Glutamatergic neuron (in vitro differentiated cells): ENCODE measurements at regions not wholly inside any gene's neighbourhood (a gene's known extent, or its start where the extent isn't known, plus 50 kb on each side); places are given as distances from the start of the nearest gene placed in this dataset.
"Not testable (repeated sequence)": the region's sequence is repeated elsewhere in the genome, so short reads cannot be mapped to it uniquely, and the experiment has no call there.

Experiments
- DNase-seq: peaks from one replicate; pipeline ENCODE4 v3.0.0; 2022
- H3K27ac Mint-ChIP-seq: one replicate; pipeline ENCODE4 v1.8.0; 2020; ENCODE audit warnings: mild to moderate bottlenecking, mixed read lengths, inconsistent platforms; ENCODE audit not compliant: unreplicated experiment
- H3K27me3 Mint-ChIP-seq: one replicate; pipeline ENCODE4 v1.8.0; 2020; ENCODE audit warnings: mild to moderate bottlenecking, moderate library complexity, mixed read lengths, inconsistent platforms; ENCODE audit not compliant: unreplicated experiment
- H3K36me3 Mint-ChIP-seq: one replicate; pipeline ENCODE4 v1.8.0; 2020; ENCODE audit warnings: mild to moderate bottlenecking, mixed read lengths, inconsistent platforms; ENCODE audit not compliant: unreplicated experiment
- H3K4me1 Mint-ChIP-seq: one replicate; pipeline ENCODE4 v1.8.0; 2020; ENCODE audit warnings: mild to moderate bottlenecking, low read depth, mixed read lengths, inconsistent platforms; ENCODE audit not compliant: unreplicated experiment
- H3K4me3 Mint-ChIP-seq: one replicate; pipeline ENCODE4 v1.8.0; 2020; ENCODE audit warnings: mild to moderate bottlenecking, mixed read lengths, inconsistent platforms; ENCODE audit not compliant: unreplicated experiment
- H3K9me3 Mint-ChIP-seq: one replicate; pipeline ENCODE4 v1.8.0; 2020; ENCODE audit warnings: mild to moderate bottlenecking, moderate library complexity, mixed read lengths, inconsistent platforms; ENCODE audit not compliant: unreplicated experiment
- CTCF ChIP-seq: fragments of 200-600 bp; sonication (generic); IDR thresholded peaks from one replicate; pipeline ENCODE4 v1.5.0; 2021; ENCODE audit not compliant: partially characterized antibody, unreplicated experiment

- peaks cover 7% of the 10 kb centered on the region for H3K9me3 Mint-ChIP-seq
- H3K4me1 Mint-ChIP-seq, result no peaks in the 10 kb centered on the region
- H3K27me3 Mint-ChIP-seq, result no peaks in the 10 kb centered on the region
- no peaks in the 10 kb centered on the region for H3K36me3 Mint-ChIP-seq
- H3K4me3 Mint-ChIP-seq, result no peak overlapping the region
- TF ChIP-seq CTCF, result no peak
- no peak overlapping the region for H3K27ac Mint-ChIP-seq
- no peak for DNase-seq
Measured at GRCh38 chr15:44861917-44862316, 94.6 kb upstream of the TERB2 start.

- H3K4me3 Mint-ChIP-seq, H3K36me3 Mint-ChIP-seq, H3K27me3 Mint-ChIP-seq, DNase-seq, H3K4me1 Mint-ChIP-seq, H3K27ac Mint-ChIP-seq, H3K9me3 Mint-ChIP-seq: not testable (repeated sequence)
Measured at GRCh38 chr15:44862866-44863265, 93.6 kb upstream of the TERB2 start.

- not testable (repeated sequence) for H3K4me1 Mint-ChIP-seq, H3K36me3 Mint-ChIP-seq, H3K27ac Mint-ChIP-seq, H3K27me3 Mint-ChIP-seq, H3K9me3 Mint-ChIP-seq, DNase-seq, H3K4me3 Mint-ChIP-seq
Measured at GRCh38 chr15:44868100-44868499, 88.4 kb upstream of the TERB2 start.

- not testable (repeated sequence) for H3K9me3 Mint-ChIP-seq, DNase-seq, H3K4me1 Mint-ChIP-seq, H3K27ac Mint-ChIP-seq, H3K27me3 Mint-ChIP-seq, H3K4me3 Mint-ChIP-seq
- H3K36me3 Mint-ChIP-seq, result peaks cover 11% of the 10 kb centered on the region
Measured at GRCh38 chr15:44870125-44870524, 86.4 kb upstream of the TERB2 start.

GRCh38 chr15:44873103-44873502 is 83.4 kb upstream of the TERB2 start:
- Mint-ChIP-seq H3K4me1 (no peaks in the 10 kb centered on the region), H3K9me3 (peaks cover 4% of the 10 kb centered on the region), H3K36me3 (peaks cover 15% of the 10 kb centered on the region), H3K27me3 (peaks cover 1% of the 10 kb centered on the region), H3K4me3 (no peak overlapping the region), H3K27ac (no peak overlapping the region)
- DNase-seq, result no peak
- no peak for TF ChIP-seq CTCF

- Mint-ChIP-seq H3K4me1 (no peaks in the 10 kb centered on the region), H3K9me3 (peaks cover 6% of the 10 kb centered on the region), H3K27ac (no peak overlapping the region), H3K36me3 (peaks cover 18% of the 10 kb centered on the region), H3K4me3 (no peak overlapping the region), H3K27me3 (no peaks in the 10 kb centered on the region)
- TF ChIP-seq CTCF, result no peak
- DNase-seq, result no peak
Measured at GRCh38 chr15:44879066-44879465, 77.4 kb upstream of the TERB2 start.

- Mint-ChIP-seq H3K4me3 (no peak overlapping the region), H3K9me3 (peaks cover 9% of the 10 kb centered on the region), H3K27ac (no peak overlapping the region), H3K27me3 (no peaks in the 10 kb centered on the region), H3K36me3 (peaks cover 10% of the 10 kb centered on the region), H3K4me1 (no peaks in the 10 kb centered on the region)
- DNase-seq, result no peak
- no peak for TF ChIP-seq CTCF
Measured at GRCh38 chr15:44882499-44882968, 74.0 kb upstream of the TERB2 start.
